IMR-90 (cell line): ENCODE measurements at regions not wholly inside any gene's neighbourhood (a gene's known extent, or its start where the extent isn't known, plus 50 kb on each side); places are given as distances from the start of the nearest gene placed in this dataset.

ENCODE experiments used
- ATAC-seq: fragments of 200-7000 bp; cut with Tn5 transposase; 2 replicates; pipeline ENCODE4 v1.9.1; 2020; ENCODE audit warnings: low read depth, mild to moderate bottlenecking, moderate library complexity
- BruUV-seq: library from RNA; stranded (reverse); fragments of 400-500 nt; replicated peaks from 2 replicates; lab custom pipeline; 2021; lab: Mats Ljungman, UMichigan
- CTCF ChIA-PET: fragments of 300-600 bp; formaldehyde crosslinking; extraction: SDS; loops from one replicate; lab custom pipeline; 2021; ENCODE audit warnings: antibody characterized with exemption; lab: Yijun Ruan, JAX
- POLR2A ChIA-PET: fragments of 300-600 bp; sonication (Branson Sonifier 250); formaldehyde crosslinking; loops from one replicate; lab custom pipeline; 2022; ENCODE audit warnings: antibody characterized with exemption; ENCODE audit not compliant: unreplicated experiment; lab: Charles Lee
- DNase-seq: peaks from one replicate; pipeline ENCODE4 v3.0.0; 2013
- H2AFZ ChIP-seq: replicated peaks from 2 replicates; pipeline ENCODE3; 2013; ENCODE audit warnings: low read length, mild to moderate bottlenecking; ENCODE audit not compliant: poor library complexity
- H2AK5ac ChIP-seq: 2 replicates; pipeline ENCODE4 v1.6.1; 2013; ENCODE audit warnings: low read depth, low read length, inconsistent platforms
- H2AK9ac ChIP-seq: replicated peaks from 2 replicates; pipeline ENCODE3; 2013; ENCODE audit warnings: mild to moderate bottlenecking, low read depth, low read length, moderate library complexity; ENCODE audit not compliant: poor library complexity
- H2BK120ac ChIP-seq: 2 replicates; pipeline ENCODE4 v1.6.1; 2013; ENCODE audit warnings: low read depth, low read length, inconsistent platforms
- H2BK15ac ChIP-seq: 3 replicates; pipeline ENCODE4 v1.6.1; 2013; ENCODE audit warnings: low read depth, low read length, inconsistent platforms
- H2BK20ac ChIP-seq: 2 replicates; pipeline ENCODE4 v1.6.1; 2013; ENCODE audit warnings: low read depth, mild to moderate bottlenecking, inconsistent platforms, low read length, moderate library complexity
- H2BK5ac ChIP-seq: 2 replicates; pipeline ENCODE4 v1.6.1; 2013; ENCODE audit warnings: mild to moderate bottlenecking, low read depth, low read length, inconsistent platforms; ENCODE audit not compliant: poor library complexity, severe bottlenecking
- H3K14ac ChIP-seq: replicated peaks from 2 replicates; pipeline ENCODE4 v1.6.1; 2013; ENCODE audit warnings: low read depth, low read length, inconsistent platforms
- H3K18ac ChIP-seq: 2 replicates; pipeline ENCODE4 v1.6.1; 2013; ENCODE audit warnings: low read depth, low read length, control low read depth
- H3K23ac ChIP-seq: 2 replicates; pipeline ENCODE4 v1.6.1; 2013; ENCODE audit warnings: low read depth, low read length, inconsistent platforms
- H3K27ac ChIP-seq: 2 replicates; pipeline ENCODE4 v1.5.1; 2013; ENCODE audit warnings: mild to moderate bottlenecking, control low read depth, low read length; ENCODE audit not compliant: insufficient read depth
- H3K27me3 ChIP-seq: 2 replicates; pipeline ENCODE4 v1.6.1; 2013; ENCODE audit warnings: low read length; ENCODE audit not compliant: control insufficient read depth, insufficient read depth
- H3K36me3 ChIP-seq: 2 replicates; pipeline ENCODE4 v1.6.1; 2013; ENCODE audit warnings: low read length, mixed read lengths; ENCODE audit not compliant: control insufficient read depth, insufficient read depth
- H3K4ac ChIP-seq: 2 replicates; pipeline ENCODE4 v1.6.1; 2013; ENCODE audit warnings: low read depth, low read length, inconsistent platforms
- H3K4me1 ChIP-seq: 2 replicates; pipeline ENCODE4 v1.6.1; 2013; ENCODE audit warnings: low read length, mixed read lengths; ENCODE audit not compliant: control insufficient read depth, insufficient read depth
- H3K4me2 ChIP-seq: 2 replicates; pipeline ENCODE4 v1.6.1; 2013; ENCODE audit warnings: low read depth, mild to moderate bottlenecking, control low read depth, low read length, moderate library complexity
- H3K4me3 ChIP-seq: 2 replicates; pipeline ENCODE4 v1.5.1; 2013; ENCODE audit warnings: low read depth, mild to moderate bottlenecking, control low read depth, low read length, moderate library complexity; ENCODE audit not compliant: insufficient read depth
- H3K56ac ChIP-seq: 2 replicates; pipeline ENCODE4 v1.6.1; 2013; ENCODE audit warnings: low read length, inconsistent platforms; ENCODE audit not compliant: insufficient read depth; ENCODE audit errors: extremely low read depth
- H3K79me1 ChIP-seq, 2 experiments: 2 replicates each; pipeline ENCODE4 v1.6.1; 2013; ENCODE audit warnings: low read length in 2 of 2, inconsistent platforms in 1 of 2, low read depth in 1 of 2
- H3K9ac ChIP-seq: 2 replicates; pipeline ENCODE4 v1.6.1; 2013; ENCODE audit warnings: low read depth, low read length, control low read depth
- H3K9me1 ChIP-seq: 2 replicates; pipeline ENCODE4 v1.6.1; 2013; ENCODE audit warnings: low read length, inconsistent platforms; ENCODE audit not compliant: insufficient read depth
- H3K9me3 ChIP-seq: 2 replicates; pipeline ENCODE4 v1.6.1; 2013; ENCODE audit warnings: low read length; ENCODE audit not compliant: control insufficient read depth, insufficient read depth
- H4K20me1 ChIP-seq: 2 replicates; pipeline ENCODE4 v1.6.1; 2013; ENCODE audit warnings: low read length, inconsistent platforms; ENCODE audit not compliant: insufficient read depth
- H4K5ac ChIP-seq: 2 replicates; pipeline ENCODE4 v1.6.1; 2013; ENCODE audit warnings: mild to moderate bottlenecking, low read depth, low read length, control low read depth
- H4K8ac ChIP-seq, 2 experiments: 2 replicates each; pipeline ENCODE4 v1.6.1; 2013; ENCODE audit warnings: low read depth in 2 of 2, low read length in 2 of 2, control low read depth in 1 of 2, inconsistent platforms in 1 of 2
- H4K91ac ChIP-seq: 2 replicates; pipeline ENCODE4 v1.6.1; 2013; ENCODE audit warnings: low read depth, low read length, inconsistent platforms; ENCODE audit not compliant: insufficient read depth
- CEBPB ChIP-seq: IDR thresholded peaks from 2 replicates; pipeline ENCODE4 v1.6.1; 2012; ENCODE audit warnings: low read depth, low read length, improper control_type of control experiment
- CHD1 ChIP-seq: IDR thresholded peaks from 2 replicates; pipeline ENCODE4 v1.6.1; 2012; ENCODE audit warnings: low read depth, low read length, improper control_type of control experiment
- ELK1 ChIP-seq: fragments of 150-350 bp; IDR thresholded peaks from 2 replicates; pipeline ENCODE4 v1.6.1; 2016; ENCODE audit warnings: low read depth, mild to moderate bottlenecking, low read length, moderate library complexity, borderline replicate concordance
- MAFK ChIP-seq: IDR thresholded peaks from 2 replicates; pipeline ENCODE4 v1.6.1; 2012; ENCODE audit warnings: low read depth, low read length, improper control_type of control experiment
- MAZ ChIP-seq: IDR thresholded peaks from 2 replicates; pipeline ENCODE4 v1.6.1; 2012; ENCODE audit warnings: low read depth, mild to moderate bottlenecking, low read length, improper control_type of control experiment, moderate library complexity, borderline replicate concordance
- MXI1 ChIP-seq: IDR thresholded peaks from 2 replicates; pipeline ENCODE4 v1.6.1; 2012; ENCODE audit warnings: low read depth, mild to moderate bottlenecking, low read length, moderate library complexity, borderline replicate concordance
- POLR2A ChIP-seq: IDR thresholded peaks from 2 replicates; pipeline ENCODE4 v1.6.1; 2012; ENCODE audit warnings: mild to moderate bottlenecking, low read depth, low read length
- RAD21 ChIP-seq: IDR thresholded peaks from 2 replicates; pipeline ENCODE4 v1.6.1; 2012; ENCODE audit warnings: low read length, improper control_type of control experiment
- SMC3 ChIP-seq: fragments of 150-350 bp; IDR thresholded peaks from 2 replicates; pipeline ENCODE4 v1.6.1; 2016; ENCODE audit warnings: low read depth, mild to moderate bottlenecking, antibody characterized with exemption, low read length, moderate library complexity
- dilution Hi-C: fragments of 300-500 bp; cut with HindIII; formaldehyde crosslinking; loops from one replicate; pipeline ENCODE4 v1.14.3; 2018; ENCODE audit warnings: low sequenced_read_pairs; ENCODE audit not compliant: unreplicated experiment
- in situ Hi-C: fragments of 300-500 bp; cut with MboI; formaldehyde crosslinking; loops from 3 replicates; pipeline ENCODE4 v1.14.3; 2019; ENCODE audit warnings: low sequenced_read_pairs, inconsistent platforms, mixed read lengths
- intact Hi-C: fragments of 100-400 bp; cut with micrococcal nuclease; formaldehyde crosslinking; loops from 2 replicates; pipeline ENCODE4 v1.10.0; 2022

GRCh38 chr2:45250176-45250575 is 240.9 kb upstream of the SIX2 start:
- Histone ChIP-seq H3K9ac (no peak overlapping the region), H2BK120ac (no peak overlapping the region), H3K27ac (no peak overlapping the region), H3K9me1 (no peaks in the 10 kb centered on the region), H4K5ac (no peak overlapping the region), H4K20me1 (no peaks in the 10 kb centered on the region), H3K56ac (no peak overlapping the region), H3K4me1 (peaks cover 3% of the 10 kb centered on the region; the same call in 1 of the 2 replicates), H3K14ac (no peak overlapping the region), H2BK15ac (no peak overlapping the region), H3K23ac (no peak overlapping the region), H3K4ac (no peak overlapping the region), H4K91ac (no peak overlapping the region), H3K27me3 (peaks cover 6% of the 10 kb centered on the region; the same call in 1 of the 2 replicates), H3K18ac (no peak overlapping the region), H3K4me2 (no peak overlapping the region), H2BK5ac (no peak overlapping the region), H3K4me3 (no peak overlapping the region), H2BK20ac (no peak overlapping the region), H2AFZ (no peak overlapping the region), H2AK5ac (no peak overlapping the region), H3K36me3 (no peaks in the 10 kb centered on the region), H4K8ac (no peak overlapping the region), H3K9me3 (peaks cover 5% of the 10 kb centered on the region; the same call in 1 of the 2 replicates), H3K79me1 (no peaks in the 10 kb centered on the region), H2AK9ac (no peak overlapping the region)
- dilution Hi-C loops: no loop called here
- ChIA-PET CTCF (no interaction called here), POLR2A (no interaction called here)
- DNase-seq (no peak), ATAC-seq (no peak)
- TF ChIP-seq POLR2A (no peak), CEBPB (no peak), MAFK (no peak), ELK1 (no peak), SMC3 (no peak), CHD1 (no peak), MAZ (no peak), RAD21 (no peak), MXI1 (no peak)
- BruUV-seq: no TSS peak
- intact Hi-C loops: no loop called here
- in situ Hi-C loops: no loop called here
